GM18868 (cell line): ENCODE measurements at regions not wholly inside any gene's neighbourhood (a gene's known extent, or its start where the extent isn't known, plus 50 kb on each side); places are given as distances from the start of the nearest gene placed in this dataset.

Source experiments
- ATAC-seq: cut with Tn5 transposase; IDR thresholded peaks from one replicate; pipeline ENCODE4 v1.9.1; 2021; ENCODE audit warnings: mild to moderate bottlenecking, moderate library complexity; ENCODE audit not compliant: unreplicated experiment

GRCh38 chr15:100783291-100783690 is 96.3 kb upstream of the ALDH1A3 start:
- no peak for ATAC-seq

- ATAC-seq = no peak
These were observed 95.7 kb upstream of the ALDH1A3 start for GRCh38 chr15:100783760-100784492.

GRCh38 chr15:100784493-100785180 is 95.0 kb upstream of the ALDH1A3 start:
- no peak for ATAC-seq

GRCh38 chr15:100785181-100786138 is 94.2 kb upstream of the ALDH1A3 start:
- ATAC-seq = peak; percentile 57

- no peak for ATAC-seq
These were observed 93.5 kb upstream of the ALDH1A3 start for GRCh38 chr15:100786139-100786531.

GRCh38 chr15:100786901-100787566 is 92.6 kb upstream of the ALDH1A3 start:
- ATAC-seq = no peak

- no peak for ATAC-seq
These were observed 91.8 kb upstream of the ALDH1A3 start for GRCh38 chr15:100787567-100788417.

GRCh38 chr15:100788418-100789105 is 91.1 kb upstream of the ALDH1A3 start:
- ATAC-seq = no peak

- no peak for ATAC-seq
These were observed 88.8 kb upstream of the ALDH1A3 start for GRCh38 chr15:100790786-100791265.

- no peak for ATAC-seq
These were observed 85.6 kb upstream of the ALDH1A3 start for GRCh38 chr15:100794008-100794407.

- ATAC-seq = no peak
These were observed 78.3 kb upstream of the ALDH1A3 start for GRCh38 chr15:100801256-100801900.

- ATAC-seq = no peak
These were observed 77.0 kb upstream of the ALDH1A3 start for GRCh38 chr15:100802421-100803170.

GRCh38 chr15:100803171-100803440 is 76.5 kb upstream of the ALDH1A3 start:
- no peak for ATAC-seq

GRCh38 chr15:100806157-100806556 is 73.5 kb upstream of the ALDH1A3 start:
- ATAC-seq = no peak

- no peak for ATAC-seq
These were observed 72.6 kb upstream of the ALDH1A3 start for GRCh38 chr15:100807028-100807427.

- ATAC-seq = no peak
These were observed 70.9 kb upstream of the ALDH1A3 start for GRCh38 chr15:100808691-100809090.

GRCh38 chr15:100809151-100809550 is 70.5 kb upstream of the ALDH1A3 start:
- no peak for ATAC-seq

GRCh38 chr15:100809587-100809986 is 70.0 kb upstream of the ALDH1A3 start:
- no peak for ATAC-seq
